ENCODE measurements at regions not wholly inside any gene's neighbourhood (a gene's known extent, or its start where the extent isn't known, plus 50 kb on each side); places are given as distances from the start of the nearest gene placed in this dataset.

DNA sequence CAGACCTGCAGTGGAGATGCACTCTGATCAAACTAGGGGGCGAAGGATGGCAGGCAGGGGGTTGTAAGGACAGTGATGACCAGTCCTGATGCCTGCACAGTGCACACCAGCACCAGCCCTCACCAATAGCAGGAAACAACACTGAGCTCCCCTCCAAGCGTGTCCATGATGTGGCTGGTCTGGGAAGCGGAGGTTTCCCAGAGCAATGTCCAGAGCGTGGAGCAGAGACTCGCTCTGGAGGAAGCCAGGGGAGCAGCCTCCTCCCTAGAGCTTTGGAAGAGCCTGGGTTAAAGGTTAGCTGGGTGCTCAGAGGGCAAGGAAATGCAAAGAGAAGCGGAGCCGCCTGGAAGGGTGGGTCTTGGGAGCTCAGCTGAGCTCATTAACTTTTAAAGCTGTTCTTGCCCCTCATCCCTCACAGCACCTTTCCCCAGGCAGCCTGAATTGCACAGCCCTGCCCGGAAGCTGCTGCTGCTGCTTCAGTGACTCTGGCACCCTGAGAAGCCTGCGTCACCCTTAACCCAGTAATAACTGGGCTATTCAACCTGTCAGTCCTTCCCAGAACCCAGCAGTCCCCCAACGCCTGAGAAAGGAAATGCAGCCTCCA is 162.2 kb upstream of the RAB4A start:
- no peaks in the 10 kb centered on the region for H3K27me3 ChIP-seq (ENCODE audit: control insufficient read depth, insufficient read depth, low read length)
- H3K9ac ChIP-seq (ENCODE audit: low read length) = no peak overlapping the region
- H3K4me1 ChIP-seq (ENCODE audit: control insufficient read depth, insufficient read depth, low read length) = peaks cover 16% of the 10 kb centered on the region
- H3K36me3 ChIP-seq (ENCODE audit: control insufficient read depth, insufficient read depth, low read length) = no peaks in the 10 kb centered on the region
- H3K27ac ChIP-seq (ENCODE audit: low read depth, low read length) = no peak overlapping the region
- H3K9me3 ChIP-seq (ENCODE audit: control insufficient read depth, insufficient read depth, low read depth, low read length) = no peaks in the 10 kb centered on the region; the same call in 1 of the 2 replicates
- no peak overlapping the region for H3K4me3 ChIP-seq (ENCODE audit: low read depth, low read length)

DNA sequence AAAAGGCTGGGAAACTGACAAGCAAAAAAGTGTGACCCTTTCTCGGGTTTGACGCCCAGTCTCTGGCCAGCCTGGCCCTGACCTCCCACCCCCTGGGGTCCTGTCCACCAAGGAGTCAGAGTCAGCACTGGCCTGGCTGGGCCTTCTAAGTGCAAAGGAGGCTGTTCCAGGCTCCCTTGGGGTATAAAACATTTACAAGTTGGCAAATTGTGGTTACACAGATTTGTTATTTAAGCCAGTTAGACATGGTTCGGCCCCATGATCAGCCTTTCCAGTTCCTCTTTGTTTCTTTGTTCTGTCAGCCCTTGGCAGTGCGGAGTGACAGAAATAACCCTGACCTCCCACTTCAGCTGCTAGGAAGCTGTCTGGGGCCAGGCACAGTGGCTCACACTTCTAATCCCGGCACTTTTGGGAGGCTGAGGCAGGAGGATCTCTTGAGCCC is 161.6 kb upstream of the RAB4A start:
- Histone ChIP-seq H3K9ac (ENCODE audit: low read length) (no peak overlapping the region), H3K27me3 (ENCODE audit: control insufficient read depth, insufficient read depth, low read length) (no peaks in the 10 kb centered on the region), H3K36me3 (ENCODE audit: control insufficient read depth, insufficient read depth, low read length) (no peaks in the 10 kb centered on the region), H3K4me3 (ENCODE audit: low read depth, low read length) (no peak overlapping the region), H3K9me3 (ENCODE audit: control insufficient read depth, insufficient read depth, low read depth, low read length) (no peaks in the 10 kb centered on the region; the same call in 1 of the 2 replicates), H3K4me1 (ENCODE audit: control insufficient read depth, insufficient read depth, low read length) (peaks cover 18% of the 10 kb centered on the region), H3K27ac (ENCODE audit: low read depth, low read length) (no peak overlapping the region)

DNA sequence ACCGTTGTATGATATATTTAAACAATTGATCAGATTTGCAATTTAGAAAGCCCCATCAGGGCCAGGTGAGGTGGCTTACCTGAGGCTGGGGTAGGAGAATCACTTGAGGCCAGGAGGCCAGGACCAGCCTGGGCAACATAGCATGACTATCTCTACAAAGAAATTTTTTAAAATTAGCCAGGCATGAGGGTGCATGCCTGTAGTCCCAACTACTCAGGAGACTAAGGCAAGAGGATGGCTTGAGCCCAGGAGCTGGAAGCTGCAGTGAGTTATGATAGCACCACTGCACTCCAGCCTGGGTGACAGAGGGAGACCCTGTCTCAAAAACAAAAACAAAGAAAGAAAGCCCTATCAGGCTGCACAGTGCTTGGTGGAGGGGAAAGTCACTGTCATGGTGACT is 159.9 kb upstream of the RAB4A start:
- no peaks in the 10 kb centered on the region for H3K36me3 ChIP-seq (ENCODE audit: control insufficient read depth, insufficient read depth, low read length)
- H3K9ac ChIP-seq (ENCODE audit: low read length) = no peak overlapping the region
- no peak overlapping the region for H3K27ac ChIP-seq (ENCODE audit: low read depth, low read length)
- no peaks in the 10 kb centered on the region for H3K9me3 ChIP-seq (ENCODE audit: control insufficient read depth, insufficient read depth, low read depth, low read length)
- H3K4me1 ChIP-seq (ENCODE audit: control insufficient read depth, insufficient read depth, low read length) = peaks cover 27% of the 10 kb centered on the region
- H3K4me3 ChIP-seq (ENCODE audit: low read depth, low read length) = no peak overlapping the region
- H3K27me3 ChIP-seq (ENCODE audit: control insufficient read depth, insufficient read depth, low read length) = no peaks in the 10 kb centered on the region

DNA sequence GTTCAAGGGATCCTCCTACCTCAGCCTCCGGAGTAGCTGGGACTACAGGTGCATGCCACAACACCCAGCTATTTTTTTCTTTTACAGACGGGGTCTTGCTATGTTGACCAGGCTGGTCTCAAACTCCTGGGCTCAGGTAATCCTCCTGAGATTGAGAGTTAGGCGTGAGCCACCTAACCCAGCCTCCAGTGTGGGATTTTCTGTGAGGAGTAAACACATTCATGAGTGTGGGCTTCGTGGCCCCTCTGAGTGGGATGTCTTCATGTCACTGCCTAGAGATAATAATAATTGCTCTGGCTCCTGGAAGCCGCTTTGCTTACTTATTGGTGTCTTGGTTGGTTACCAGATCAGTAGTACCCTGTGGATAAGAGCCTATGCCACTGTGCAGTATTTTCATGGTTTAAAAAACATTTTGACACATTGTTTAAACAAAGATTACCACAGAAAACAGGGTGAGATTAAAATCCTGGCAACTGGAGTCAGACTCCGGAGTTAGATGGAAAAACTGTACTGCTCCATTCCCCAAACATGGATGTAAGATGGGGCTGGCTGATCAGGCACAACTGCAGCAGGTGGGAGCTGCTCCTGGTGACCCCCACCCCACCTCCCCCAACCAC is 159.1 kb upstream of the RAB4A start:
- Histone ChIP-seq H3K36me3 (ENCODE audit: control insufficient read depth, insufficient read depth, low read length) (no peaks in the 10 kb centered on the region), H3K27ac (ENCODE audit: low read depth, low read length) (no peak overlapping the region), H3K4me3 (ENCODE audit: low read depth, low read length) (no peak overlapping the region), H3K9me3 (ENCODE audit: control insufficient read depth, insufficient read depth, low read depth, low read length) (no peaks in the 10 kb centered on the region), H3K9ac (ENCODE audit: low read length) (no peak overlapping the region), H3K27me3 (ENCODE audit: control insufficient read depth, insufficient read depth, low read length) (no peaks in the 10 kb centered on the region), H3K4me1 (ENCODE audit: control insufficient read depth, insufficient read depth, low read length) (peaks cover 27% of the 10 kb centered on the region)

DNA sequence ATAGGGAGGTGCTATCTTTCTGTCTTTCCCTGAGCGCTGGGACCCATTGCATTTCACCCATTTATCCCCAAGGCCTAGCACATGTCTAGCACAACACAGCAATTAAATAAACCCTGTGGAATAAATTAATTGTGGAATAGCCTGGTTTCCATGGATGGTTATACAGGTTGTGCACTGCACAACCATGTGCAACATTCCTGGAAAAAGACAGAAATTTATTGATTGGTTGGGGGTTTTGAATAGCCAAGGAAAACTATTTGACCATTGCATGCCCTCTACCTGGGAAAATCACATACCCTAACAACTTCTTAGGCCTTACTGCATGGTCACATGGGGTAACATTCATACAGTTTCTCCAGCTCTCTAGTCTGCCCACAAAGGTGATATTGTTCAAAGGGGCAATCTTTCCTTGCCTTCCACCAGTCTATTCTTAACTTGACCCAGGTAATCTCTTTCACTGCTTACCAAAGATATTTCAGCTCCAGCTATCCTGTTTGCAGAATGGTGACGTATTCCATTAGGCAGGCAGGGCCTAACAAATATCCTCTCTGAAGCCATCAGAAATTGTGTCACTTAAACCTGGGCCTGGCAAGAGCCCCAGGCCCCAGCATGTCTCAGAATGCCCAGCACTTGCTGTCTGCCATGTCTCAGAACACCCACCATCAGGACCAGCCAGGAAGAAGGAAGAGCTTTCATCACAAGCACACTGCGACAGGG is 157.9 kb upstream of the RAB4A start:
- Histone ChIP-seq H3K4me3 (ENCODE audit: low read depth, low read length) (no peak overlapping the region), H3K27me3 (ENCODE audit: control insufficient read depth, insufficient read depth, low read length) (no peaks in the 10 kb centered on the region), H3K27ac (ENCODE audit: low read depth, low read length) (no peak overlapping the region), H3K36me3 (ENCODE audit: control insufficient read depth, insufficient read depth, low read length) (no peaks in the 10 kb centered on the region), H3K9me3 (ENCODE audit: control insufficient read depth, insufficient read depth, low read depth, low read length) (no peaks in the 10 kb centered on the region), H3K4me1 (ENCODE audit: control insufficient read depth, insufficient read depth, low read length) (peaks cover 24% of the 10 kb centered on the region), H3K9ac (ENCODE audit: low read length) (no peak overlapping the region)

DNA sequence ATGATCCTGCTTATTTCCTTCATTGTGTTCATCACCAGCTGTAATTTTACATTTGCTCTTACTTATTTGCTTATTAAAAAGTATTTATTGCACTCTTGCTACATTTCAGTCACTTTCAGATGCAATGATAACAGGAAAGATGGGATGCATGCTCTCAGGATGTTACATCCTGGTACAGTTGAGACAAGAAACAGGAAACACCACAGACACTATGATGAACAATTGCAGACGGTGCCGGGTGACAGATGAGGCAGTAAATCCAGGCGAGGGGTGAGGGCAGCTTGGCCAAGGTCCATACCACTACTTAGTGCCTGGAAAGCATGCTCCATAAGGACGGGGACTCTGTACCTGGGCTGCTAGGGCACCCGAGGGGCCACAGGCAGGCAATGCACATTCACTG is 156.6 kb upstream of the RAB4A start:
- Histone ChIP-seq H3K9me3 (ENCODE audit: control insufficient read depth, insufficient read depth, low read depth, low read length) (no peaks in the 10 kb centered on the region), H3K4me3 (ENCODE audit: low read depth, low read length) (no peak overlapping the region), H3K9ac (ENCODE audit: low read length) (no peak overlapping the region), H3K27me3 (ENCODE audit: control insufficient read depth, insufficient read depth, low read length) (no peaks in the 10 kb centered on the region), H3K36me3 (ENCODE audit: control insufficient read depth, insufficient read depth, low read length) (no peaks in the 10 kb centered on the region), H3K4me1 (ENCODE audit: control insufficient read depth, insufficient read depth, low read length) (peaks cover 14% of the 10 kb centered on the region), H3K27ac (ENCODE audit: low read depth, low read length) (no peak overlapping the region)

DNA sequence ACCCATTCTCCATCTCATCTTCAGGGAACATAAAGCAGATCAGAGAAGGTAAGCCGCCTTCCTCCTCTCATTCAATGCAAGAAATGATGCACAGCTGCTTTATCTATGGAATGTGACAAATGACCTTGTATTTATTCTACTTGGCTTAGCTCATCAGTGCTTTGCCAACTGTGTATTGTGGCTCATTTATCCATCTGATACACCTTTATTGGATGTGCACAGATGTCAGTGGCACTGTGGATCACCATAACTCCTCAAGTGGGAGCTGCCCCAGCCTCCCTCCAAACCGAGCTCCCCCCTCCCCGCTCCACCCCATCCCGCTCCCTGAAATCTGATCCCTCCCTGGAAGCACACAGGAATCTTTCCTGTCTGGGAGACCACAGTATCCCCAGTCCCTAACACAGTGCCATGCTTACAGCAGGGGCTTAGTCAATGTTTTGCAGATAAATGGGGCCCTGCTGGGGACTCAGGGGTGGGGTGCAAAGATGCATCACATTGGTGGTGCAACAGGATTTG is 156.0 kb upstream of the RAB4A start:
- no peaks in the 10 kb centered on the region for H3K9me3 ChIP-seq (ENCODE audit: control insufficient read depth, insufficient read depth, low read depth, low read length)
- H3K27me3 ChIP-seq (ENCODE audit: control insufficient read depth, insufficient read depth, low read length) = no peaks in the 10 kb centered on the region

DNA sequence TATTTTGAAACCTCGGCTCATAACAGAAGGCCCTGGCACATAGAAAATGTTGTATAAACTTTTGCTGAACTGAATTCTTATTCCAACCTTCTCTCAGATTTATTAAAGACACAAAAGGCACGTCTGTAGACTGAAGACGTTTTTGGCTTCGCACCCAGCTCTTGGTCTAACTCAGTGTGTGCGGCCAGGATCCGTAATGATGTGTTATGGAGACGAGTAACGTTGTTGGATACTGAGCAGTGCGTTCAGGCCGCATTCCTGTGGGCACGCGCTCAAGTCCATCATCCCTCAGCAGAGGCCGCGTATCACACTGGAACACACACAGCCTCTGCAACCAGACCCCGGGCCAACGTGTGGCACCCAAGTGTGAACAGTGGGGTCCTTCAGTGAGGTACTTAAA is 154.8 kb upstream of the RAB4A start:
- no peak overlapping the region for H3K4me3 ChIP-seq (ENCODE audit: low read depth, low read length)
- H3K27me3 ChIP-seq (ENCODE audit: control insufficient read depth, insufficient read depth, low read length) = no peaks in the 10 kb centered on the region
- H3K4me1 ChIP-seq (ENCODE audit: control insufficient read depth, insufficient read depth, low read length) = peaks cover 11% of the 10 kb centered on the region
- H3K9ac ChIP-seq (ENCODE audit: low read length) = no peak overlapping the region
- H3K27ac ChIP-seq (ENCODE audit: low read depth, low read length) = no peak overlapping the region
- no peaks in the 10 kb centered on the region for H3K9me3 ChIP-seq (ENCODE audit: control insufficient read depth, insufficient read depth, low read depth, low read length)
- H3K36me3 ChIP-seq (ENCODE audit: control insufficient read depth, insufficient read depth, low read length) = no peaks in the 10 kb centered on the region

More for the DNA sequence above, 156.0 kb upstream of the RAB4A start:
- peaks cover 11% of the 10 kb centered on the region for H3K4me1 ChIP-seq (ENCODE audit: control insufficient read depth, insufficient read depth, low read length)
- H3K9ac ChIP-seq (ENCODE audit: low read length) = no peak overlapping the region
- H3K27ac ChIP-seq (ENCODE audit: low read depth, low read length) = no peak overlapping the region
- no peaks in the 10 kb centered on the region for H3K36me3 ChIP-seq (ENCODE audit: control insufficient read depth, insufficient read depth, low read length)
- no peak overlapping the region for H3K4me3 ChIP-seq (ENCODE audit: low read depth, low read length)

DNA sequence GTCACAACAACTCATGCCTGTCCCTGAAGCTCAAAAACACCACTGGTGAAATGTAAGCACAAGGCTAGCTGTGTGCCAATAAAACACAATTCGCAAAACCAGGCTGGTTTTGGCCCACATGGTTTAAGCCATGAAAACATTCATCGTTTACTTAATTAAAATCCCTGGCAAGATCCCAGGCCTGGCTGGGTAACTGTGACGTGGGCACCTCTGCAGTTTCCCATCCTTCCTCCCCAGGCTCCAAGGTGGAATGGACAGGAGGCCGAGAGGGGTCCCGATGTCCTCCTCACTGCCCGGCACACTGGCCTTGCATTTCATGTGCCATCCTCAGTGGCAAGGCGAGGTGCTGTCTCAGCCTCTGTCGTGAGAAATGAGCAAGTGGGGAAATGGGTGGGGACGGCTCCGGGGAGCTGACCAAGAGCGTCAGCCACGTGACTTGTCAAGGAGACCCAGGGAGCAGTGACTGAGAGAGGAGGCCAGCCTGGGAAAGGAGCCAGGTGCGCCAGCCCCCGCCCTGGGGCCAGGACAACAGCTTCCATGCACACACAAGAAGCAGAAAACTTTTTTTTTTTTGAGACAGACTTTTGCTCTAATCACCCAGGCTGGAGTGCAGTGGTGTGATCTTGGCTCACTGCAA is 153.1 kb upstream of the RAB4A start:
- Histone ChIP-seq H3K9me3 (ENCODE audit: control insufficient read depth, insufficient read depth, low read depth, low read length) (no peaks in the 10 kb centered on the region), H3K4me3 (ENCODE audit: low read depth, low read length) (no peak overlapping the region), H3K36me3 (ENCODE audit: control insufficient read depth, insufficient read depth, low read length) (no peaks in the 10 kb centered on the region), H3K27me3 (ENCODE audit: control insufficient read depth, insufficient read depth, low read length) (no peaks in the 10 kb centered on the region), H3K27ac (ENCODE audit: low read depth, low read length) (no peak overlapping the region), H3K9ac (ENCODE audit: low read length) (no peak overlapping the region), H3K4me1 (ENCODE audit: control insufficient read depth, insufficient read depth, low read length) (peaks cover 24% of the 10 kb centered on the region)

DNA sequence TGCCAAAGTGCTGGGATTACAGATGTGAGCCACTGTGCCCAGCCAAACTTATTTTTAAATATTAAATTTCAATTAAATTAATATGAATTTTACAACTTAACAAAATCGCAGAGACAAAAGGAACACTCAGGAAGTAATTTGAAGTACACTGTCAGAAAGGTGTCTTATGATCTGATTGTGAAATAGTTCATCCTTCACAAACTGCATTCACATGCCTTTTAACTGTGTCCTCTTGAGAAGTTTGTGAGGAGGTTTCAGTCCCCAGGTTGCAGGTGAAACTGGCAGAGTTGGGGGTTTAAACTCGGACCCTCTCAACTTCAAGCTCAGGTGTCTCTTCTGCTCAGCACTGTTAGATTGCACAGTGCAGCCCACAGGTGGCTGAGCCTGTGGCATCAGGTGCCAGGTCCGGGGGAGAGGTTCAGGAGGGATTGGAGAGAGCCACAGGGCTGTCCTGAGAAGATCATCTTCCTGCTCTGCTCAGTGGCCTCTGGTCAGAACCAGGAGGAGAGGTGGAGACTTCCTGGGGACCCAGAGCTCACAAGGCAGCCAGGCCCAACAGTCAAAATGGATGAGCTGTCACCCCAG is 152.3 kb upstream of the RAB4A start:
- H3K9me3 ChIP-seq (ENCODE audit: control insufficient read depth, insufficient read depth, low read depth, low read length) = no peaks in the 10 kb centered on the region
- H3K36me3 ChIP-seq (ENCODE audit: control insufficient read depth, insufficient read depth, low read length) = no peaks in the 10 kb centered on the region
- peaks cover 24% of the 10 kb centered on the region for H3K4me1 ChIP-seq (ENCODE audit: control insufficient read depth, insufficient read depth, low read length)
- no peak overlapping the region for H3K9ac ChIP-seq (ENCODE audit: low read length)
- no peak overlapping the region for H3K4me3 ChIP-seq (ENCODE audit: low read depth, low read length)
- no peak overlapping the region for H3K27ac ChIP-seq (ENCODE audit: low read depth, low read length)
- H3K27me3 ChIP-seq (ENCODE audit: control insufficient read depth, insufficient read depth, low read length) = no peaks in the 10 kb centered on the region

Data from HUES6 (cell line).